GM12878 (cell line): ENCODE measurements at regions not wholly inside any gene's neighbourhood (a gene's known extent, or its start where the extent isn't known, plus 50 kb on each side); places are given as distances from the start of the nearest gene placed in this dataset.

Experiments used
- ATAC-seq: fragments of 200-7000 bp; cut with Tn5 transposase; 3 replicates; pipeline ENCODE4 v1.9.1; 2020; ENCODE audit warnings: mild to moderate bottlenecking, moderate library complexity
- BruUV-seq: library from RNA; stranded (reverse); fragments of 400-500 nt; replicated peaks from 2 replicates; lab custom pipeline; 2021; lab: Mats Ljungman, UMichigan
- CTCF ChIA-PET: fragments of 300-600 bp; sonication (Branson Sonifier 250); formaldehyde crosslinking; extraction: SDS; loops from one replicate; lab custom pipeline; 2021; ENCODE audit warnings: inconsistent platforms; lab: Yijun Ruan, JAX
- POLR2A ChIA-PET: fragments of 350-600 bp; formaldehyde crosslinking; extraction: SDS; loops from one replicate; lab custom pipeline; 2021; ENCODE audit warnings: inconsistent platforms; lab: Charles Lee
- RAD21 ChIA-PET: fragments of 300-600 bp; sonication (Branson Sonifier 250); formaldehyde crosslinking; loops from one replicate; lab custom pipeline; 2023; ENCODE audit warnings: antibody characterized with exemption; ENCODE audit not compliant: unreplicated experiment; lab: Charles Lee
- SMC1A ChIA-PET: fragments of 300-600 bp; sonication (Branson Sonifier 250); formaldehyde crosslinking; loops from one replicate; lab custom pipeline; 2023; ENCODE audit not compliant: unreplicated experiment, uncharacterized antibody; lab: Charles Lee
- DNase-seq: peaks from one replicate; pipeline ENCODE4 v3.0.0-alpha.2; 2011; ENCODE audit warnings: low read depth, low spot score
- FAIRE-seq: peaks from 3 replicates; lab custom pipeline; 2011; peaks lifted over from hg19 to GRCh38; lab: Jason Lieb, UNC
- H2AFZ ChIP-seq: 2 replicates; pipeline ENCODE4 v1.6.0; 2011; ENCODE audit warnings: low read depth, low read length, control low read depth; ENCODE audit not compliant: control insufficient read depth
- H3K27ac ChIP-seq: 2 replicates; pipeline ENCODE4 v1.5.1; 2011; ENCODE audit warnings: control low read depth; ENCODE audit not compliant: control insufficient read depth, insufficient read depth
- H3K27me3 ChIP-seq, 2 experiments: replicated peaks in 1 of 2; 2 replicates each; pipeline versions ENCODE4 v1.6.0 to v1.6.1; 2011; ENCODE audit warnings: low read length in 1 of 2; ENCODE audit not compliant: control insufficient read depth in 2 of 2, insufficient read depth in 2 of 2
- H3K36me3 ChIP-seq, 2 experiments: 2 replicates each; pipeline ENCODE4 v1.5.1; 2011; ENCODE audit warnings: low read length in 1 of 2; ENCODE audit not compliant: control insufficient read depth in 2 of 2, insufficient read depth in 2 of 2
- H3K4me1 ChIP-seq: 2 replicates; pipeline ENCODE4 v1.6.1; 2011; ENCODE audit warnings: mild to moderate bottlenecking, low read length, moderate library complexity, mixed read lengths; ENCODE audit not compliant: control insufficient read depth, insufficient read depth
- H3K4me2 ChIP-seq: 2 replicates; pipeline ENCODE4 v1.6.0; 2011; ENCODE audit warnings: control low read depth; ENCODE audit not compliant: control insufficient read depth, insufficient read depth
- H3K4me3 ChIP-seq: fragments of 200-600 bp; sonication (generic); 2 replicates; pipeline ENCODE4 v1.5.1; 2016
- H3K79me2 ChIP-seq: 2 replicates; pipeline ENCODE4 v1.6.0; 2011; ENCODE audit warnings: low read length; ENCODE audit not compliant: control insufficient read depth, insufficient read depth
- H3K9ac ChIP-seq: 2 replicates; pipeline ENCODE4 v1.8.0; 2011; ENCODE audit warnings: low read length, control low read depth, mixed read lengths; ENCODE audit not compliant: control insufficient read depth, insufficient read depth
- H3K9me3 ChIP-seq: replicated peaks from 3 replicates; pipeline ENCODE4 v1.5.1; 2011; ENCODE audit warnings: mild to moderate bottlenecking, low read length; ENCODE audit not compliant: control insufficient read depth, insufficient read depth
- H4K20me1 ChIP-seq: 2 replicates; pipeline ENCODE4 v1.6.0; 2011; ENCODE audit not compliant: control insufficient read depth, insufficient read depth
- ATF2 ChIP-seq: IDR thresholded peaks from 2 replicates; pipeline ENCODE4 v1.6.1; 2012; ENCODE audit warnings: low read length, inconsistent platforms
- BMI1 ChIP-seq: fragments of 450-650 bp; IDR thresholded peaks from 2 replicates; pipeline ENCODE4 v1.6.1; 2016; ENCODE audit warnings: mild to moderate bottlenecking, moderate library complexity, borderline replicate concordance
- EED ChIP-seq: sonication (generic); IDR thresholded peaks from 2 replicates; pipeline ENCODE4 v1.6.1; 2016; ENCODE audit warnings: antibody characterized with exemption, low read depth
- ETV6 ChIP-seq, 2 experiments: fragments of 450-650 bp in 1 of 2; IDR thresholded peaks in 1 of 2; conservative IDR thresholded peaks in 1 of 2; 2 replicates each; pipeline ENCODE4 v1.6.1; 2014; ENCODE audit warnings: antibody characterized with exemption in 1 of 2, borderline replicate concordance in 1 of 2, low read depth in 1 of 2, mild to moderate bottlenecking in 1 of 2, moderate library complexity in 1 of 2
- NBN ChIP-seq: fragments of 450-650 bp; IDR thresholded peaks from 2 replicates; pipeline ENCODE4 v1.6.1; 2016
- RAD21 ChIP-seq: IDR thresholded peaks from 2 replicates; pipeline ENCODE4 v1.6.1; 2011; ENCODE audit warnings: mild to moderate bottlenecking, low read depth, low read length, moderate library complexity; ENCODE audit not compliant: insufficient read depth
- RBBP5 ChIP-seq: fragments of 200-600 bp; sonication (generic); conservative IDR thresholded peaks from 2 replicates; pipeline ENCODE4 v1.6.1; 2016
- RCOR1 ChIP-seq: conservative IDR thresholded peaks from 2 replicates; pipeline ENCODE4 v1.6.1; 2012; ENCODE audit warnings: low read depth, low read length, improper control_type of control experiment
- SMARCA5 ChIP-seq: fragments of 450-650 bp; IDR thresholded peaks from 2 replicates; pipeline ENCODE4 v1.6.1; 2017; ENCODE audit warnings: mild to moderate bottlenecking
- SP1 ChIP-seq: IDR thresholded peaks from one replicate; pipeline ENCODE4 v1.6.1; 2011; ENCODE audit warnings: low read depth, low read length
- TCF7 ChIP-seq: IDR thresholded peaks from 2 replicates; pipeline ENCODE4 v1.6.1; 2014; ENCODE audit warnings: antibody characterized with exemption, borderline replicate concordance
- USF1 ChIP-seq: IDR thresholded peaks from 2 replicates; pipeline ENCODE4 v1.6.1; 2011; ENCODE audit warnings: borderline replicate concordance, low read depth, mild to moderate bottlenecking, moderate library complexity, mixed read lengths, low read length; ENCODE audit not compliant: insufficient read depth; ENCODE audit errors: extremely low read length
- ZBTB33 ChIP-seq: fragments of 450-650 bp; IDR thresholded peaks from 2 replicates; pipeline ENCODE4 v1.6.1; 2017; ENCODE audit warnings: mild to moderate bottlenecking
- ZZZ3 ChIP-seq: IDR thresholded peaks from 2 replicates; pipeline ENCODE4 v1.6.1; 2011; ENCODE audit warnings: low read depth; ENCODE audit not compliant: control insufficient read depth, insufficient read length
- WGBS: methylation state at CpG from one replicate; pipeline ENCODE4 v1.1.6; 2016; ENCODE audit warnings: low lambda C conversion rate; ENCODE audit not compliant: insufficient replicate concordance, insufficient coverage; ENCODE audit errors: missing lambda C conversion rate; 5-methylcytosine and 5-hydroxymethylcytosine counted together
- in situ Hi-C: fragments of 300-500 bp; cut with MboI; formaldehyde crosslinking; loops from 9 replicates; pipeline ENCODE4 v1.14.3; 2018; ENCODE audit warnings: mixed read lengths
- intact Hi-C: fragments of 100-400 bp; cut with micrococcal nuclease; formaldehyde crosslinking; loops from one replicate; pipeline ENCODE4 v1.14.2; 2022; ENCODE audit not compliant: unreplicated experiment

- H3K9me3 ChIP-seq = no peaks in the 10 kb centered on the region; the same call in 2 of the 3 replicates
- SMC1A ChIA-PET = interaction anchor here (1.1 to 7.5 kb wide), 3 partner anchors 12 to 85 kb away, joined by 3 to 47 read pairs (median 5); no protein-coding TSS in a partner anchor
- H4K20me1 ChIP-seq = no peaks in the 10 kb centered on the region
- ATAC-seq = no peak
- FAIRE-seq = no peak
- in situ Hi-C loops (no loop called here), intact Hi-C loops (loop anchor here (5.0 to 10.0 kb wide), 3 partner anchors 41 to 491 kb away; partner anchors contain the start of gene MID1IP1)
- DNase-seq = no peak
- H3K79me2 ChIP-seq = no peaks in the 10 kb centered on the region
- H2AFZ ChIP-seq = no peak overlapping the region
- POLR2A ChIA-PET = no interaction called here
- no peak overlapping the region for H3K4me3 ChIP-seq
- no peak overlapping the region for H3K4me2 ChIP-seq
- no peaks in the 10 kb centered on the region for H3K27me3 ChIP-seq
- no peak overlapping the region for H3K9ac ChIP-seq
- CTCF ChIA-PET = interaction anchor here (1.2 to 7.7 kb wide), 2 partner anchors 15 to 85 kb away, joined by 5 to 53 read pairs; no protein-coding TSS in a partner anchor
- RAD21 ChIA-PET = interaction anchor here (3.1 kb wide), 1 partner anchor 41 kb away, joined by 16 read pairs; no protein-coding TSS in a partner anchor
- no peak overlapping the region for H3K27ac ChIP-seq
- no peaks in the 10 kb centered on the region for H3K36me3 ChIP-seq
- BruUV-seq = no TSS peak
- H3K4me1 ChIP-seq = peaks cover 8% of the 10 kb centered on the region; the same call in 1 of the 2 replicates
- TF ChIP-seq RAD21 (no peak), ZZZ3 (no peak), BMI1 (no peak), USF1 (no peak), SP1 (no peak), NBN (no peak)
These were observed 354.8 kb downstream of the MID1IP1 start for GRCh38 chrX:39156051-39156450.

GRCh38 chrX:39157006-39157405 lies 355.7 kb downstream of the MID1IP1 start:
- H3K4me3 ChIP-seq = no peak overlapping the region
- RAD21 ChIA-PET = interaction anchor here (3.1 to 3.8 kb wide), 2 partner anchors 8 to 40 kb away, joined by 16 to 17 read pairs; no protein-coding TSS in a partner anchor
- H2AFZ ChIP-seq = no peak overlapping the region
- H3K79me2 ChIP-seq = no peaks in the 10 kb centered on the region
- POLR2A ChIA-PET = no interaction called here
- no peak overlapping the region for H3K4me2 ChIP-seq
- H3K36me3 ChIP-seq = no peaks in the 10 kb centered on the region
- H3K27me3 ChIP-seq = no peaks in the 10 kb centered on the region
- in situ Hi-C loops (no loop called here), intact Hi-C loops (loop anchor here (5.0 to 10.0 kb wide), 3 partner anchors 40 to 492 kb away; partner anchors contain the start of gene MID1IP1)
- no peak for DNase-seq
- SMC1A ChIA-PET = interaction anchor here (1.0 to 7.5 kb wide), 8 partner anchors 11 to 351 kb away, joined by 3 to 65 read pairs (median 4); no protein-coding TSS in a partner anchor
- H3K4me1 ChIP-seq = peaks cover 8% of the 10 kb centered on the region; the same call in 1 of the 2 replicates
- WGBS = 43% methylated on average over 5 of the region's 5 CpGs
- no peaks in the 10 kb centered on the region for H4K20me1 ChIP-seq
- no peak for FAIRE-seq
- CTCF ChIA-PET = interaction anchor here (1.0 to 7.7 kb wide), 5 partner anchors 14 to 84 kb away, joined by 3 to 53 read pairs (median 5); no protein-coding TSS in a partner anchor
- no TSS peak for BruUV-seq
- no peak overlapping the region for H3K27ac ChIP-seq
- no peak for ATAC-seq
- no peak overlapping the region for H3K9ac ChIP-seq
- H3K9me3 ChIP-seq = no peaks in the 10 kb centered on the region; the same call in 2 of the 3 replicates
- no peak for TF ChIP-seq RBBP5
- no peak for TF ChIP-seq EED
- TF ChIP-seq ETV6 (conservative IDR thresholded peaks at IDR 0.05 in 1 of 2, IDR thresholded peaks at IDR 0.05 in 1 of 2; ENCODE audit: borderline replicate concordance in 1 of 2, low read depth in 1 of 2) = no peak
- no peak for TF ChIP-seq ZBTB33
- TF ChIP-seq ATF2 = no peak
- no peak for TF ChIP-seq SMARCA5
- TF ChIP-seq TCF7 = no peak
- TF ChIP-seq RCOR1 = no peak
